Hematopoietic multipotent progenitor cell (in vitro differentiated cells): ENCODE measurements at regions not wholly inside any gene's neighbourhood (a gene's known extent, or its start where the extent isn't known, plus 50 kb on each side); places are given as distances from the start of the nearest gene placed in this dataset.
A peak's percentile ranks its signal among the peaks of the same experiment; 100 is the strongest.
"Not testable (repeated sequence)": the region's sequence is repeated elsewhere in the genome, so short reads cannot be mapped to it uniquely, and the experiment has no call there.

Experiments
- DNase-seq, 3 donors: peaks; one replicate each; pipeline ENCODE4 v3.0.0-alpha.2; 2011 to 2015; ENCODE audit warnings: low read depth in 2 of 3, low spot score in 2 of 3

DNA sequence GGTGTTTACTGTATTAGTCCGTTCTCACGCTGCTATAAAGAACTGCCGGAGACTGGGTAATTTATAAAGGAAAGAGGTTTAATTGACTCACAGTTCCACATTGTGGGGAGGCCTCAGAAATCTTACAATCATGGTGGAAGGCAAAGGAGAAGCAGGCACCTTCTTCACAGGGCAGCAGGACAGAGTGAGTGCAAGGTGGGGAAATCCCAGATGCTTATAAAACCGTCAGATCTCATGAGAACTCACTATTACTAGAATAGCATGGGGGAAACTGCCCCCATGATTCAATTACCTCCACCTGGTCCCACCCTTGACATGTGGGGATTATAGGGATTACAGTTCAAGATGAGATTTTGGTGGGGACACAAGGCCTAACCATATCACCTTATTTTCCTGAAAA lies 60.1 kb upstream of the IFNGR1 start:
- not testable (repeated sequence) for DNase-seq

DNA sequence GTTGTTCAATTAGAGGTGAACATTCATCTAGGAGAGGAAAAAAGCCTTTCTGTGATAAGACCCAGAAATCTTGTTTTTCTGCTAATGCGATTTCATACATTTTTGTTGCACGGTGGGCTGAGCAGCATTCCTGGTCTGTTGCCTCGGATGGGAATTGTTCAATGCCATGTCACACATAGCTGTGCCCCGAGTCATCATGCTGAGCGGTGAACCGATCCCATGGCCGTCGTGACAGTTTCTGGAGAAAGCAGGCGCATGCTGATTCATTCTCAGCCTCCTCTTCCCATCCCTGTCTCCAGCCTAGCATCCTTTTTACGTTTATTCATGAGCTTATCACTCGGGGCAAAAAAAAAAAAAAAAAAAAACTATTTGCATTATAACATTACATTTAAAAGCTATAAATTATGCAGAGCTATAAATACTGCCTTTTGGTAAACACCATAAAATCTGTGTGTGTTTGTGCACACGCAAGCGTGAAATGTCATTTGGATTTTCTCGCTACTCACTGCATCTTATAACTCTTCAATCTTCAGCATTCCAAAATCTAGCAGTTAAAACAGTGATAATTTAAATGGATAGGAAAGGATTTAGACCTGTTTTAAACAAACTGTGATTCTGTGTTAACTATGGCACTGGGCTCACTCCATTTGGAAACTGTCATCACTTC lies 58.9 kb upstream of the IFNGR1 start:
- DNase-seq: no peak

DNA sequence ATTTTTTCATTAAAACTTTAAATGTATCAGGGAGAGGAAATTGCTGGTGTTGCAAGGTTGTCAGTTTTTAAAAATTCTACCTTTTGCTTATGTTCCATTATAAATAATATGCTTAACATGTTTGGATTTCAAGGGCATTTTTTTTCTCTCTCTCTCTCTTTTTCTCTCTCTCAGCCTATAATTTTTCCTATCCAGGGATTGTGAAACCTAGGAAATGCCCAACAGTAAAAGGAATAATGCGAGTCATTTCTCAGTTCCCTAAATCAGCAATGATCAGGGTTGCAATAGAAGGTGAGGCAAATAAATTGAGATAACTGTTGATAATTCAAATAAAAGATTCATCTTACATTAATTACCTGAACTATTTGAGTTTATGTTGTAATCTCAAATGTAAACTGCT lies 53.2 kb upstream of the IFNGR1 start:
- no peak for DNase-seq

DNA sequence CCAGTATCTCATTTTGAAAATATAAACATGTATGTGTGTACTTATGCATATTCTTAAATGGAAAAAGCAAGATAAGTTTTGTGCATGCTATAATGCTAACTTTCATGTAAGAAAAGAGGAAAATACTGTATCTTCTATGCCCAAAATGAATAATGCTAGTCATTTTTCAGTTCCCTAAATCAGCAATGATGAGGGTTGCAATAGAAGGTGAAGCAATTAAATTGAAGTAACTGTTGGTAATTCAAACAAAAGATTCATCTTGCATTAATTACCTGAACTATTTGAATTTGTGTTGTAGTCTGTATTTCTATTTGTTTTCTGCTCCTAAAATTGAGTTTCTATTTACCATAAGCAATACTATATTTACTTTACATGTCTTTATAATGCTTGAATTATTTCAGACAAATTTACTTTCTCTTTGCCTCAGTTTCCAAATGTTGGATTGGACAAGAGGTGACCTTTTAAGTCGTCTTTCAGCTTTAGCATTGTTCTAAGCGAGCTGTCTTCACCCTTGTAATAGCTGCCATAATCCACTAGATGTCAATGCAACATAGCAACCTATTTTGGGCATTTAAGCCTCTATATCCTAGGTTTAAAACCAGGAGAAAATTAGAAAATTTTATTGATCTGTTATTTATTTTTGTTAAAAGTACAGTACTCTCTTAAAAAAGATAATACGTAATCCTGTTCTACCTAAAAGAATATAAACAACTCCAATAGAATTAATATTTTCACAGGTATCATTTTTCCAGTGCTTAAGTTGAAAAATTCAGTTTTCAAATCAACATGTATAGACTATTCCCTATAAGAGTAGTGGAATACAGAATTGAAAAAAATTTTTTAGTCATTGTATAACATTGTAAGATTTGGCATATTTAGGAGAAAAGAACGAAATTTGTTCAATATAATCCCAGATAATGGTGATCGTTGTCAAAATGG lies 52.3 kb upstream of the IFNGR1 start:
- DNase-seq: peak in 2 of 3 donors; percentile 40 to 66

DNA sequence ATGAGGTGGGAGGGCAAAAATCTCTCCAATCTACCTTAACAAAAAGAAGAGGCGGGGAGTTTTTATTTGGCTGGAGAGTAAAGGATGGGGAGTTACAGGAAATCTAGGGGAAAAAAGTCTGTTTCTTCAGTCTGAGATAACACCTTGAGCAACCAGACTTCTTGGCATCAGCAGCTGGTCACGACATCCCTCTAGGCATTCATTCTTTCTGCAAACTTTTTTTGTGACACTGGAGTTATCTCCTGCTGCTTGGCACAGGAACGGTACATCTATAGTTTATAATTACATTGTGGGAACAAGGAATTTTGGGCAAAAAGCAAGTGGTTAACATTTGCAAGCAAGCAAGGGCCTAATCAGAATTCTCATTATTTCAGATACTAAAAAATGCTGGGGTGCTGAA lies 50.6 kb upstream of the IFNGR1 start:
- DNase-seq: no peak

DNA sequence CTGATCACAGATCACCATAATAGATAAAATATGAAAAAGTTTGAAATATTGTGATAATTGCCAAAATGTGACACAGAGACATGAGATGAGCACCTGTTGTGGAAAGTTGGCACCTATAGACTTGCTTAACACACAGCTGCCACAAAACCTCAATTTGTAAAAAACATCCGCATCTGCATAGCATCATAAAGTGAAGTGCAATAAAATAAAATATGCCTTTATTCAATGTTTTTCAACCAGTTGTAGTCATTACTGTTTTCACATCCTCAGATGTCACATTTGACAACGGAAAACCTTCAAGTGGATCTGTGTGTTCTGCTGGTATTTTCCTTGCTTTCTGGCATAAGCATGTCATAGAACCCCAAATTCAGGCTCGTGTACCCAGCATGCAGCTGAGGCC lies 50.2 kb upstream of the IFNGR1 start:
- no peak for DNase-seq
